HG03520 (cell line): ENCODE measurements at regions not wholly inside any gene's neighbourhood (a gene's known extent, or its start where the extent isn't known, plus 50 kb on each side); places are given as distances from the start of the nearest gene placed in this dataset.

ENCODE experiments used
- ATAC-seq: cut with Tn5 transposase; IDR thresholded peaks from one replicate; pipeline ENCODE4 v1.9.1; 2021; ENCODE audit warnings: mild to moderate bottlenecking, moderate library complexity; ENCODE audit not compliant: unreplicated experiment

- ATAC-seq, result no peak
Measured at GRCh38 chr5:74295141-74295540, 345.4 kb downstream of the ENC1 start.

DNA sequence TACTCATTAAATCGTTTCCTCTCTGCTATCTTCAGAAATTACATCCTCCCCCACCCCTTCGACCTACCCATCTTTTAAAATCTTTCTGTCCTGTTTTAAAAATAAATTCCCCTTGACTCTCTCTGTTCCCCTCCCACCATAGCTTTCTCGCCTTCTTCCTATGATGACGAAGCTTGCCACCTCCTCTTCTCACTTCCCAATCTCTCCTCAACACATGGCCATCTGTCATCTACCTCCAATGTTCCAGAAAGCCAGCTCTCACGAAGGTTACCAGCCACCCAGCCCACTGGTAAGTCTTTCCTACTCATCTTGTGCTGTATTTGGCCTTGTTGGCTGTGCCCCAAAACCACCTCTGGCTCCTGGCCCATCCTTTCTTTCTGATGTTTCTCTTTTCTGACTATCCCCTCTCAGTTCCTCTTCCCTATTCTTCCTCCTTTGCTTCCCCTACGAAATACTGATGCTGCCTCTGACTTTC, 346.3 kb downstream of the ENC1 start:
- no peak for ATAC-seq

- ATAC-seq, result no peak
Measured at GRCh38 chr5:74293182-74293581, 347.3 kb downstream of the ENC1 start.

DNA sequence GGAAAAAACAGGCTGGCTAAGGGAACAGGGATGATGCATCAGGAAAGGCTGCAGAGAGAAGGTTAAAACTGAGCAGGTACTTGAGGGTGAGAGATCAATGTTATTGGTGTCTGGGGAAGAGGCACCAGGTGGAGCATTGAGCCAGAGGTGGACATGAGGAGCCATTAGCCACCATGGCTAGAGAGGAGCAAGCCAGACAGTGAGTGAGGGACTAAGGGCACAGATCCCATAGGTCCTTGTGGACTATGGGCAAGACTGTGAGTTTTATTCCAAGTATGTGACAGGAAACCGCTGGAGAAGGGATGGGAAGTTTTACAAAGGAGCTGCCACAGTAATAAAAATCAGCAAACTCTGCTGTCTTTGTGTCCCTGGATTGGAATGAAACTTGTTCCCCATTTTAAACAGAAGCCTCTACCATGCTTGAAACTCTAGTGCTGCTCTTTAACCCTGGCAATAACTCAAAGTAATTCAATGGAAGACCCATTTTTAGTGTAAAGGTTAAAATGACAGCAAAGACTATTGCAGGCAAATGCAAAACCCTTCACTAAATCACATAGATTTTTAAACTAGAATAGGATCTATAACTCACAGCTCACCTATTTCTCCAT, 349.8 kb downstream of the ENC1 start:
- no peak for ATAC-seq

DNA sequence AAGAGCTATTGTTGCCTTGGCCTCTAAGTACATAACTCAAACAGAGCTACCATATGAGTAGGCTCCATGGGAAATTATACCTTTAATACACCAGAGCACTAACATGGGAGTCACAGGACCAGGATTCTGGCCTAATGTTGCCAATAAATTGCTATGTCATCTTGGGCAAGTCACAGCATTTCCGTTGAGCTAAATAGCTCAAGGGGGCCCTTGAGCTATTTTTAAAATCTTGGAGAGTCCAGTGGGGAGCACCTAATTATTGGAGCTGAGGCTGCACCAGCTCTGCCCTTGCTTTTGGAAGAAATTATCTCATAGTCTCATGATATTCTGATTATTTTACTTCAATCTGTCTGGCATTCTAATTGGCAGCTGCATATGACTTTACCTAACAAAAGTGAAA, 350.8 kb downstream of the ENC1 start:
- ATAC-seq, result no peak

- ATAC-seq, result no peak
Measured at GRCh38 chr5:74289238-74289637, 351.3 kb downstream of the ENC1 start.

DNA sequence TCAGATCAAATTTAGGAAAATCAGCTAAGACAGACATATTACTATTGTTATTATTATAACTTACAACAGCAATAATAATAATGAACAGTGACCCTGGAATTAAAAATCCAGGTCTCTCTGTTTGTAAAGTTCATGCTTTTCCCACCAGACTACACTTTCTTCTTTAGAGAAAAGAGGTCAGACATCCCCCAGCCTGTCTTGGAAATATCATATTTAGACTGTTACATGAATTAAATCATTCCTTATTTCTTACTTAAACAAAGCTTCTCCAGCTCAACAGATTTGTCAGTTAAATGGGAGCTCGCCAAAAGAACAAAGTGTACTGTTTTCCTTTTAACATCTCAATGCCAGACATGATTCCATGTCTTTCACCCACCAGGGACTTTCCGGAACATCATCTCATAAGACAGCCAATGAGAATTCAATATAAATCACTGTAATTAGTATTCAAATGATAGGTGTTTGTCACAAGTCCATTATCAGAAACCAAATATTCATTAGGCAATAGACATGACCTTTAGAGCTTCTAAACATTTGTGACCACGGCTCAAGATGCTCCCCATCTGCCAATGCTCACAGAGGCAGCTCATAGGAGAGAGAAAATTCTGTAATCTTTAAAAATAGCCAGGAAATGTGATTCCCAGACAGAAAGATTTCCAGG, 351.9 kb downstream of the ENC1 start:
- ATAC-seq, result no peak

- no peak for ATAC-seq
Measured at GRCh38 chr5:74288038-74288437, 352.5 kb downstream of the ENC1 start.

- no peak for ATAC-seq
Measured at GRCh38 chr5:74286734-74287695, 353.5 kb downstream of the ENC1 start.

DNA sequence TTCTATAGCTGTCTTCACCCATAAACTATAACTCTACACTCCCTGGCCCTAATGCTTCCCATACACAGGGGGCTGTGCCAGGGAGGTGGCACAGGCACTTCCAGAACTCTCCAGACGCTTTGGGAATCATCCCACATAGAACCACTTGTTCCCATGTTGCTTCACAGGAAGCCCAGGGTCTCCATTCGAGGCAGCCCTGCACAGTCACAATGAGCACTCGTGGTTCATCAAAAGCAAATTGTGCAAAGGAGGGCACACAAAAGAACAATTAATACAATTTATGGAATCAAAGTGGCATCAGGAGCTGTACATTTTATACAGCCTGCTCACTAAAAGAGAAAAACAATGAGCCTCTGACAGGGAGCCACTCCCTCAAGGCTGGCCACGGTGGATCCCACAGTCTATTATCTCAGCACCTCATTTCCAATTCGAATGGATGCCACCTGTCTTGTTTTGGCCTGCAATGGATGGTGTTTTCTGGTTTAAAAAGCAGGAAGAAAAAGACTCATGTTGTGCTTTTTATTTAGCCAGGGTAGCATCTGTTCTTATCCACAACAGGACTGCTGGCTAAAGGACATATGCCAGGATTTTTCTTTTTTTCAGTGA, 354.8 kb downstream of the ENC1 start:
- ATAC-seq, result no peak

DNA sequence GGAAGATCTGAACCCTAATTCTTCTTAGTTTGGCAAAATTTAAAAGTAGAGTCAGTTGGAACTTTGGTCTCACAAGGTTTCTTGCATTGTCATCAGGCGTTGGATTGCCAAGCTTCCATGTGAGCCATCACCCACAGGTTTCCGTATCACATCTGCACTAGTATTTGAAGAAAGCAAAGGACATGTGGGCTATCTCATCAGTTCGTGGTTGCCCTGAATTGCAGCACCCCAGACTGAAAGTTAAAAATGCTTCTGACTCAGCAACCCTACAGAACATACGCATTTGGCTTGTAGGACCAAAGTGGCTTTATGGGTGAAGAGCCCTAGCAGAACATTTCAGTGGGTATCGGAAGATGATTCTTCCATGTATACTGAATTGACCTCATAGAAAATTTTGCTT, 358.0 kb downstream of the ENC1 start:
- ATAC-seq, result no peak

DNA sequence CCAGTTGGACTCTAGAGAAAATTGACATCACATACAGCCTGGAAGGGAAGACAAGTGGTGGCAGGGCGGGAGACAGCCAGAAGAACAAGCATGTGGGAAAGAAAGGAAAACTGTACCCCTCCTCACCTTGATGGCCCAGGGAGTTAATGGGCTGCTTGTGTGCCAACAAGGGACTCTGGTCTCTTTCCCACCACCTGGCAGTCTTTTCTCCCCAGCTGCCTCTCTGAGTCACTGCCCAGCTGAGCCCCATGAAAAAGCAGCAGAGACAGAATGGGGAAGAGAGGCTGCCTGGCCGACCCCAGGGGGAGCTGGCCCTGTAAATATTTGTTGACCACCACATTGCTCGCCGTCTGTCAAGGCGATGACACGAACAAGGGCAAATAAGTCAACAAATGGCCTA, 359.4 kb downstream of the ENC1 start:
- no peak for ATAC-seq

- ATAC-seq, result no peak
Measured at GRCh38 chr5:74280306-74280705, 360.2 kb downstream of the ENC1 start.

DNA sequence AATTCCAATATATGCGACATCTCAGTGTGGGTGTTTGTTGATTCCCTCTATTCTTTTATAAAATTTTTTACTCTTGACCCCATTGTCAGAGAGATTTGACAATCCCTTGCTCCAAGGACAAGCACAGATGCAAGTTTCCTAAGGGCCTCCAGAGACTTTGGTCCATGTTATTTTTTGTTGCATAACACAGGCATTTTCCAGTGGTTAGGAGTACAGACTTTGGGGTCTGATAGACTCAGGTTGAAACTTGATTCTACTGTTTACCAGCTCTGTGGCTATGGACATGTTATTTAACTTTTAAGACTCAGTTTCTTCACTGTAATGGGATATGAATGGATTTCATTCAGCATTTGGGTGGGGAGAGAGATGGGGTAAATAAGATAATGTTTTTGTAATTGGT, 361.3 kb downstream of the ENC1 start:
- ATAC-seq, result no peak

DNA sequence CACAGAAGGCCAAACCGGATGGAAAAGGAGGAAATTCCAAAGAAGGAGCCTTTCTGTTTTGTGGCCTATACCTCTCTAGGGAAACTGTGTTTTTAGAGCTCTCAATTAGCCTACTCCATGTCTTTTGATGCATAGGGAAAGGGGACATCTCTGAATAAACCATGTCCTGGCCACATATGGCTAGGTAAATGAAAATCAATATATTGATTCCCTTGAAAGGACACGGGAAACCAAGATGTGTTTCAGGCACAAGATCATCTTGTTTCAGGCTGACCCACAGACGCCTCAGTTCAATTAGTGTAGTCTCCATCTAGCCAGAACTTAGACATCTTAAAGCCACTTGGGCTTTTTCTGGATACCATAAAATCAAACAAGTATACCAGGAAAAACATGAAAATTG, 363.1 kb downstream of the ENC1 start:
- no peak for ATAC-seq

DNA sequence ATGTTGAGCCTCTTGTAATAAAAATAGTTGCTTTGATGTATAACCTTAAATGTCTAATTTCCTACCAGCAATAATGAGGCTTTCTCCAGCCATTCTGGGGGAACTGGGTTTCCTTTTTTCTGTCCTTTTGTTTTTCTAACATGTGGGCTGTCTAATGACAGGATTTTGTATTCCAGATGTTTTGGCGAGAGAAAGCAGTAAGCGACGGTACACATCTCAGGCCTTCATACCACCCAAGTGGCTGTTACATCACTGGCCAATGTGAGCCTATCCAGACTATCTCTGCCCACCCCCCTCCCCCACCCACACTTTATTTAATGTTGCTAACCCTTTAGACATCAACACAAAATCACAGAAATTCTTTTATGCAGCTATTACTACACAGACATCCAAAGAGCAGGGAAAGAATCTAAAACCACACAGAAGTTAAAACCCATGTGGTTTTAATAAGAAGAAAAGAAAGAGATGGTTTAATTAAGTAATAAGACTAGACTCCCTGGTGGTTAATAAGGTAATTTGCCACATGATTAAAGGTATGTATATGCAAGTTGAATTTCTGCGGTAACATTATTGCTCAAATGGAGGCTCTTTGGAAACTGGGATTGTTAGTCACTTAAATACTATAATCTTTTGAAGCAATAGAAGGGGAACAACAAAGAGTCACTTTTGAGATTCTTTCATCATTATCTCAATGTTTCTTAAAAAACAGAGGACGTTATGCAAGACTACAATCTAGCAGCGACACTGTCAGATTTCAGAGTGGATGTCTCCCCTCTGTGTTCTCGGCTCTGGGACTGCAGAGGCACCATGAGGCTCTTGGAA, 365.1 kb downstream of the ENC1 start:
- ATAC-seq, result no peak

DNA sequence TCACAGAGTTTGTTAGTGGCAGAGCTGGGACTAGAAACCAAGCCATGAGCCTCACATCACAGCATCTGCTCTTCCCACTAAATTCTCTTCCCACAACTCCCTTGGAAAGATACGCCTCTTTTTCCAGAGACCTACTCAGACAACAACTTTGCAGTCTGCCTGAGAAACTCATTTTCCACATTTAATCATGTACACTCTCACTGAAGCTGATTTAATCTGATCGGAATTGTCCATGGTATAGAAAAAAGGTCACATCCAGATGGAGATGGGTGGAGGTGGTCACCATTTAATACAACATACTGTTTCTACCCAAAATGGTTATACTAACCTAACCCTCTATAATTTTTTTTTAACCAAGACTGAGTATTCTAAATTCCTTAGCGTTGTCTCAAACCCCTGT, 366.2 kb downstream of the ENC1 start:
- no peak for ATAC-seq

DNA sequence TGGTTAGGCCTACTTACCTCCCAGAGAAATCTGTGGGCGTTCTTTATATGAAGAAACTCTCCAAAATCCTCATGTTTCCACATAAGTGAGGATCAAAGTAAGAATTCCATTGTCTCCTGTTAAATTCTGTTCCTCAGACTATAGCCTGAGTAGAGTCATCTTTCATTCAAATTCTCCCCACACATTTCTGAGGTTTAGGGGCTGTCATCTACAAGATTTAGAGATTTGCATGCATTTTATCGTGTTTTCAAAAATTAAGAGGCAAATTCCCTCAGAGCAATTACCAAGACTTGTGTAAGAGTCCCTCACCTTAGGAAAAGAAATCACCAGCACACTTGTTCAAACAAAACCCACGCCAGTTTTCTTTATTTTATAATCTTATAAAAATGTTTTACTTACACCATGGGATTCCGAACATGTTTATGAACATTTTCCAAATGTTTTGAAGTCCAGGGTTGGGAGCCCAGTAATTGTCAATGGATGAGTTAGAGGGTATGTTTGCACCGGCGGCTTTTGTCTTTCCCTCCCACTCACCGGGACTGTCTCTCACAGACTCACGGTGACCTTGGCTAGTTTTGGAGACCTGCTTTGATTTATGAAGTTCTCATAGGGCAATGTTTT, 367.6 kb downstream of the ENC1 start:
- no peak for ATAC-seq

DNA sequence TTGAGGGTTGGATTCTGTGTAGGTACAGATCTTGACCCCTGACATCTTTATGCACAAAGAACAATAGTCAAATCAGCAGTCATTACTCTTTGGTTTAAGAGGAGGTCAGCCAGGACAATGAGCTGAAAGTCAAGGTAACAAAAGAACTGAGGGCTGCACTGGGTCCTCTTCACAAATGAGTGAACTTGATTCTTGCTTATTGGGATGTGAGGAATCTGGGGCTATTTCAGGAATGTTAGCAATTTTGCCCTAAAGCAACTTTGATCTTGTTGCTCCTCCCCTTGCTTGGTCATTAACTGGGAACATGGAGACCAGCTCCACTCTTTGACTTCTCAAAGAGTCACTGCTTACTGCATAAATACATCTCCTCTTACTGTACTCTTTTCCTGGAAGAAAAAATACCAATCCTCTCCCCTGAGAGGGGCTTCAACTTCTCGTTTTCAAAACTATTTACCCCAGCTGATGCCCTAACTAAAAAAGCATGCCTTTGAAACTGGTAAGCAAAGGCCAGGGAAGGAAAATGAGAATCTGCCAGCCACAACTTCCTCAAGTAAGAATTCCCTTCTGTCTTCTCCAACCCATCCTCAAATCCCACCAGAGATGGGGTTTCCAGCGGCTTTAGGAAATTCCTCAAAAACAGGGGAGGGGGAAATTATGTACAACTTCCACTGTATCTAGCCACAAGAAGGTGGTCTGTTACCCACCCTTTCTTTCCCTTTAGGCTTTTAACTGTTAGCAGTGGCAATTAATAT, 368.3 kb downstream of the ENC1 start:
- ATAC-seq, result no peak
